ENCODE measurements at regions not wholly inside any gene's neighbourhood (a gene's known extent, or its start where the extent isn't known, plus 50 kb on each side); places are given as distances from the start of the nearest gene placed in this dataset.

GRCh38 chr11:113574171-113574570 lies 99.0 kb upstream of the DRD2 start:
- Histone ChIP-seq H3K27ac (ENCODE audit: low read length) (no peak overlapping the region), H3K9me3 (ENCODE audit: control insufficient read depth, insufficient read depth, low read depth, low read length) (no peaks in the 10 kb centered on the region), H3K4me1 (ENCODE audit: control insufficient read depth, insufficient read depth, low read length) (no peaks in the 10 kb centered on the region), H3K4me3 (ENCODE audit: low read depth in 2 of 2, low read length in 2 of 2) (no peak overlapping the region), H3K36me3 (ENCODE audit: control insufficient read depth, insufficient read depth, low read length) (no peaks in the 10 kb centered on the region), H3K27me3 (ENCODE audit: control insufficient read depth, insufficient read depth, low read length) (no peaks in the 10 kb centered on the region)
- ATAC-seq (no peak), DNase-seq (ENCODE audit: low read depth, low spot score) (no peak)
- TF ChIP-seq TCF7L2 (IDR thresholded peaks at IDR 0.05; ENCODE audit: low read depth, low read length): no peak
- TF ChIP-seq, protein P1, sequence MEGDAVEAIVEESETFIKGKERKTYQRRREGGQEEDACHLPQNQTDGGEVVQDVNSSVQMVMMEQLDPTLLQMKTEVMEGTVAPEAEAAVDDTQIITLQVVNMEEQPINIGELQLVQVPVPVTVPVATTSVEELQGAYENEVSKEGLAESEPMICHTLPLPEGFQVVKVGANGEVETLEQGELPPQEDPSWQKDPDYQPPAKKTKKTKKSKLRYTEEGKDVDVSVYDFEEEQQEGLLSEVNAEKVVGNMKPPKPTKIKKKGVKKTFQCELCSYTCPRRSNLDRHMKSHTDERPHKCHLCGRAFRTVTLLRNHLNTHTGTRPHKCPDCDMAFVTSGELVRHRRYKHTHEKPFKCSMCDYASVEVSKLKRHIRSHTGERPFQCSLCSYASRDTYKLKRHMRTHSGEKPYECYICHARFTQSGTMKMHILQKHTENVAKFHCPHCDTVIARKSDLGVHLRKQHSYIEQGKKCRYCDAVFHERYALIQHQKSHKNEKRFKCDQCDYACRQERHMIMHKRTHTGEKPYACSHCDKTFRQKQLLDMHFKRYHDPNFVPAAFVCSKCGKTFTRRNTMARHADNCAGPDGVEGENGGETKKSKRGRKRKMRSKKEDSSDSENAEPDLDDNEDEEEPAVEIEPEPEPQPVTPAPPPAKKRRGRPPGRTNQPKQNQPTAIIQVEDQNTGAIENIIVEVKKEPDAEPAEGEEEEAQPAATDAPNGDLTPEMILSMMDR (IDR thresholded peaks at IDR 0.05): no peak
- no peak for TF ChIP-seq REST (IDR thresholded peaks at IDR 0.05; ENCODE audit: insufficient read depth in 1 of 2, low read depth in 2 of 2, low read length in 1 of 2)
- TF ChIP-seq POLR2AphosphoS5 (IDR thresholded peaks at IDR 0.05; ENCODE audit: low read depth, low read length): no peak
- TF ChIP-seq SIN3A (IDR thresholded peaks at IDR 0.05; ENCODE audit: borderline replicate concordance, insufficient read depth, low read depth, low read length): no peak
- CTCF ChIA-PET: no interaction called here
- in situ Hi-C loops (cut with HindIII; ENCODE audit: low pct_unique_long_range_greater_than_20kb, low sequenced_read_pairs): no loop called here
- intact Hi-C loops (cut with micrococcal nuclease; ENCODE audit: unreplicated experiment): no loop called here
- POLR2A ChIA-PET: no interaction called here
- BruUV-seq (replicated peaks): no TSS peak

DNA sequence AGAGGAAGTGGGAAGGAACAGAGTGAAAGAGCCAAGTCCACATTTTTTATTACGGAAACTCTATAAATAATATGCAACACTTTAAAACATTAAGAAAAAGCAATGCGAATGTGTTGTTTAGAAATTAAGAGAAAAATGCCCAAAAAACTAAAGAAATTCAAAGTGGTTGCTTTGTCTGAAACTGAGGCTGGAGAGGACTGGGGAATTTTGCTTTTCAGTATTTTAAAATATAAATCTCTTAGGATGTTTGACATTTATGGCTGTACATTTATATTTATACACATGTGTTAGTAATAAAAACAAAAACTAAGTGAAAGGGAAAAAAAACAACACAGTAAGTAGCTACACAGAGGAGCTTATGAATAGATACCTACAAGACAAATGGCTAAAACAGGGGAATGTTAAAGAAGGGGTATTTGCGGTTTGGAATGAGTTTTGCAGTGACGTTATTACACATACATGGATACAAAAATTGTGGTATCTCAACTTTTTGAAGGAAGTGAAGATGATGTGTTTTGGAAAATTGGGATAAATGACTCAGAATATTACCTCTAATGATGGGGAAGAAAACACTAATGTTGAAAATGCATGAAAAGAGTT lies 97.0 kb upstream of the DRD2 start:
- H3K4me3 ChIP-seq (ENCODE audit: low read depth in 2 of 2, low read length in 2 of 2): no peak overlapping the region
- no peaks in the 10 kb centered on the region for H3K9me3 ChIP-seq (ENCODE audit: control insufficient read depth, insufficient read depth, low read depth, low read length)
- intact Hi-C loops (cut with micrococcal nuclease; ENCODE audit: unreplicated experiment): no loop called here
- POLR2A ChIA-PET: no interaction called here
- H3K27ac ChIP-seq (ENCODE audit: low read length): no peak overlapping the region
- no peaks in the 10 kb centered on the region for H3K4me1 ChIP-seq (ENCODE audit: control insufficient read depth, insufficient read depth, low read length)
- BruUV-seq (replicated peaks): no TSS peak
- in situ Hi-C loops (cut with HindIII; ENCODE audit: low pct_unique_long_range_greater_than_20kb, low sequenced_read_pairs): no loop called here
- CTCF ChIA-PET: no interaction called here
- no peak for DNase-seq (ENCODE audit: low read depth, low spot score)
- TF ChIP-seq TCF7L2 (IDR thresholded peaks at IDR 0.05; ENCODE audit: low read depth, low read length) (no peak), SIN3A (IDR thresholded peaks at IDR 0.05; ENCODE audit: borderline replicate concordance, insufficient read depth, low read depth, low read length) (no peak), REST (IDR thresholded peaks at IDR 0.05; ENCODE audit: insufficient read depth in 1 of 2, low read depth in 2 of 2, low read length in 1 of 2) (no peak), POLR2AphosphoS5 (IDR thresholded peaks at IDR 0.05; ENCODE audit: low read depth, low read length) (no peak)
- no peak for ATAC-seq
- H3K36me3 ChIP-seq (ENCODE audit: control insufficient read depth, insufficient read depth, low read length): no peaks in the 10 kb centered on the region
- H3K27me3 ChIP-seq (ENCODE audit: control insufficient read depth, insufficient read depth, low read length): no peaks in the 10 kb centered on the region
